OCI-LY3 (cell line): ENCODE measurements at regions not wholly inside any gene's neighbourhood (a gene's known extent, or its start where the extent isn't known, plus 50 kb on each side); places are given as distances from the start of the nearest gene placed in this dataset.

Experiments
- H2AFZ ChIP-seq: fragments of 200-600, 300-600 bp; shearing (Covaris generic); 2 replicates; pipeline ENCODE4 v1.6.0; 2014; ENCODE audit warnings: antibody characterized with exemption, low read depth, low read length
- H3K27ac ChIP-seq: fragments of 200-600, 300-600 bp; sonication (generic); 2 replicates; pipeline ENCODE4 v1.5.1; 2014; ENCODE audit warnings: mild to moderate bottlenecking, low read length, moderate library complexity, mixed read lengths
- H3K27me3 ChIP-seq: fragments of 200-600, 300-600 bp; sonication (generic); 2 replicates; pipeline ENCODE4 v1.6.1; 2014; ENCODE audit warnings: low read depth, low read length, mixed read lengths
- H3K36me3 ChIP-seq: fragments of 200-600, 300-600 bp; sonication (generic); replicated peaks from 2 replicates; pipeline ENCODE3; 2014; ENCODE audit warnings: low read depth, low read length, mixed read lengths
- H3K4me1 ChIP-seq: fragments of 300-600, 200-600 bp; sonication (generic); 2 replicates; pipeline ENCODE4 v1.6.1; 2014; ENCODE audit warnings: low read length, mixed read lengths
- H3K4me2 ChIP-seq: fragments of 200-600, 300-600 bp; sonication (generic); 2 replicates; pipeline ENCODE4 v1.6.1; 2014; ENCODE audit warnings: low read length, mixed read lengths
- H3K4me3 ChIP-seq: fragments of 300-600, 200-600 bp; sonication (generic); 2 replicates; pipeline ENCODE4 v1.5.1; 2014; ENCODE audit warnings: antibody characterized with exemption, mild to moderate bottlenecking, low read length, moderate library complexity
- H3K79me2 ChIP-seq: fragments of 300-600, 200-600 bp; shearing (Covaris generic); 2 replicates; pipeline ENCODE4 v1.6.1; 2014; ENCODE audit warnings: mild to moderate bottlenecking, low read length, mixed read lengths
- H3K9ac ChIP-seq: fragments of 300-600, 200-600 bp; shearing (Covaris generic); 2 replicates; pipeline ENCODE4 v1.6.0; 2014; ENCODE audit warnings: mild to moderate bottlenecking, low read length, moderate library complexity
- H3K9me3 ChIP-seq: fragments of 200-600, 300-600 bp; shearing (Covaris generic); 2 replicates; pipeline ENCODE4 v1.6.1; 2014; ENCODE audit warnings: low read length, mixed read lengths; ENCODE audit not compliant: insufficient read depth
- H4K20me1 ChIP-seq: fragments of 200-600, 300-600 bp; sonication (generic); 2 replicates; pipeline ENCODE4 v1.6.1; 2016; ENCODE audit warnings: low read length, mixed read lengths; ENCODE audit not compliant: insufficient read depth
- CTCF ChIP-seq: fragments of 200-600, 300-600 bp; sonication (generic); IDR thresholded peaks from 2 replicates; pipeline ENCODE4 v1.5.1; 2014; ENCODE audit warnings: antibody characterized with exemption, low read length, low read depth
- EZH2phosphoT487 ChIP-seq: fragments of 200-600 bp; shearing (Covaris generic); IDR thresholded peaks from 2 replicates; pipeline ENCODE4 v1.6.1; 2018; ENCODE audit warnings: antibody characterized with exemption, mixed run types, low read depth

GRCh38 chr10:29836396-29836795 is 201.6 kb upstream of the SVIL start:
- Histone ChIP-seq H4K20me1 (no peaks in the 10 kb centered on the region), H3K9me3 (no peaks in the 10 kb centered on the region), H3K4me3 (no peak overlapping the region), H3K9ac (no peak overlapping the region), H3K4me1 (no peaks in the 10 kb centered on the region), H3K27me3 (no peaks in the 10 kb centered on the region), H3K4me2 (no peak overlapping the region), H3K27ac (no peak overlapping the region), H2AFZ (no peak overlapping the region), H3K79me2 (no peaks in the 10 kb centered on the region), H3K36me3 (no peaks in the 10 kb centered on the region)
- TF ChIP-seq CTCF (no peak), EZH2phosphoT487 (no peak)

GRCh38 chr10:29835055-29835454 is 200.3 kb upstream of the SVIL start:
- no peaks in the 10 kb centered on the region for H3K27me3 ChIP-seq
- no peak for TF ChIP-seq CTCF
- no peak for TF ChIP-seq EZH2phosphoT487

GRCh38 chr10:29830531-29831512 is 196.1 kb upstream of the SVIL start:
- Histone ChIP-seq H3K9me3 (no peaks in the 10 kb centered on the region), H3K27ac (no peak overlapping the region), H3K4me1 (no peaks in the 10 kb centered on the region), H3K36me3 (no peaks in the 10 kb centered on the region), H2AFZ (no peak overlapping the region), H4K20me1 (no peaks in the 10 kb centered on the region), H3K4me2 (no peak overlapping the region), H3K79me2 (no peaks in the 10 kb centered on the region), H3K27me3 (no peaks in the 10 kb centered on the region), H3K9ac (no peak overlapping the region), H3K4me3 (no peak overlapping the region)
- TF ChIP-seq EZH2phosphoT487 (no peak), CTCF (no peak)

More at GRCh38 chr10:29835055-29835454, 200.3 kb upstream of the SVIL start:
- H2AFZ ChIP-seq, result no peak overlapping the region
- H3K27ac ChIP-seq, result no peak overlapping the region
- H4K20me1 ChIP-seq, result no peaks in the 10 kb centered on the region
- no peaks in the 10 kb centered on the region for H3K9me3 ChIP-seq
- H3K79me2 ChIP-seq, result no peaks in the 10 kb centered on the region
- H3K4me1 ChIP-seq, result no peaks in the 10 kb centered on the region
- H3K36me3 ChIP-seq, result no peaks in the 10 kb centered on the region
- no peak overlapping the region for H3K4me3 ChIP-seq
- H3K4me2 ChIP-seq, result no peak overlapping the region
- H3K9ac ChIP-seq, result no peak overlapping the region

- H3K4me2 ChIP-seq, result no peak overlapping the region
- H3K4me1 ChIP-seq, result no peaks in the 10 kb centered on the region
- H3K4me3 ChIP-seq, result no peak overlapping the region
- no peaks in the 10 kb centered on the region for H3K36me3 ChIP-seq
- no peak overlapping the region for H3K9ac ChIP-seq
- no peak for TF ChIP-seq CTCF
- TF ChIP-seq EZH2phosphoT487, result no peak
- H4K20me1 ChIP-seq, result no peaks in the 10 kb centered on the region
- no peak overlapping the region for H2AFZ ChIP-seq
- no peak overlapping the region for H3K27ac ChIP-seq
- H3K79me2 ChIP-seq, result no peaks in the 10 kb centered on the region
- H3K27me3 ChIP-seq, result no peaks in the 10 kb centered on the region
- no peaks in the 10 kb centered on the region for H3K9me3 ChIP-seq
Observed at GRCh38 chr10:29829776-29830175, 195.0 kb upstream of the SVIL start.
